ENCODE measurements at regions not wholly inside any gene's neighbourhood (a gene's known extent, or its start where the extent isn't known, plus 50 kb on each side); places are given as distances from the start of the nearest gene placed in this dataset.

- ChIA-PET CTCF (no interaction called here), POLR2A (ENCODE audit: unreplicated experiment) (no interaction called here)
- intact Hi-C loops (cut with micrococcal nuclease), result no loop called here
- H3K14ac ChIP-seq (replicated peaks; ENCODE audit: low read depth, low read length), result no peak overlapping the region
- no peak overlapping the region for H2AK5ac ChIP-seq (ENCODE audit: low read depth, low read length)
- H2AFZ ChIP-seq (replicated peaks; ENCODE audit: low read length, poor library complexity), result no peak overlapping the region
- no peak overlapping the region for H4K5ac ChIP-seq (ENCODE audit: low read depth, low read length)
- no peak overlapping the region for H3K4me3 ChIP-seq (ENCODE audit: insufficient read depth, low read depth, low read length)
- H3K56ac ChIP-seq (ENCODE audit: extremely low read depth, insufficient read depth, low read length), result no peak overlapping the region
- H4K20me1 ChIP-seq (ENCODE audit: insufficient read depth, low read length), result no peaks in the 10 kb centered on the region
- no peak overlapping the region for H2BK20ac ChIP-seq (ENCODE audit: low read depth, low read length)
- H4K91ac ChIP-seq (ENCODE audit: insufficient read depth, low read depth, low read length), result no peak overlapping the region
- no peaks in the 10 kb centered on the region for H3K36me3 ChIP-seq (ENCODE audit: control insufficient read depth, insufficient read depth, low read length)
- no CpG with 5 or more reads among the region's 1 CpG for WGBS, 2 experiments (ENCODE audit: extremely low coverage in 2 of 2, insufficient read length in 1 of 2)
- no peaks in the 10 kb centered on the region for H3K9me1 ChIP-seq (ENCODE audit: insufficient read depth, low read length)
- in situ Hi-C loops (cut with MboI; ENCODE audit: low sequenced_read_pairs), result no loop called here
- dilution Hi-C loops (cut with HindIII; ENCODE audit: low sequenced_read_pairs, unreplicated experiment), result no loop called here
- H2BK120ac ChIP-seq (ENCODE audit: low read depth, low read length), result no peak overlapping the region
- no peaks in the 10 kb centered on the region; the same call in 1 of the 2 replicates for H3K27me3 ChIP-seq (ENCODE audit: control insufficient read depth, insufficient read depth, low read length)
- no peak overlapping the region for H3K27ac ChIP-seq (ENCODE audit: insufficient read depth, low read length)
- H2AK9ac ChIP-seq (replicated peaks; ENCODE audit: low read depth, low read length, poor library complexity), result no peak overlapping the region
- H4K8ac ChIP-seq (ENCODE audit: low read depth in 2 of 2, low read length in 2 of 2), result no peak overlapping the region
- H3K4me1 ChIP-seq (ENCODE audit: control insufficient read depth, insufficient read depth, low read length), result no peaks in the 10 kb centered on the region
- TF ChIP-seq FOS (IDR thresholded peaks at IDR 0.05; ENCODE audit: low read depth, low read length) (no peak), SMC3 (IDR thresholded peaks at IDR 0.05; ENCODE audit: low read depth, low read length) (no peak), RAD21 (IDR thresholded peaks at IDR 0.05; ENCODE audit: low read length) (no peak), MAFK (IDR thresholded peaks at IDR 0.05; ENCODE audit: low read depth, low read length) (no peak), RCOR1 (IDR thresholded peaks at IDR 0.05; ENCODE audit: insufficient replicate concordance, low read length) (no peak), NFE2L2 (IDR thresholded peaks at IDR 0.05; ENCODE audit: low read depth, low read length) (no peak), RFX5 (IDR thresholded peaks at IDR 0.05; ENCODE audit: low read depth, low read length) (no peak)
- TF ChIP-seq, protein P1, sequence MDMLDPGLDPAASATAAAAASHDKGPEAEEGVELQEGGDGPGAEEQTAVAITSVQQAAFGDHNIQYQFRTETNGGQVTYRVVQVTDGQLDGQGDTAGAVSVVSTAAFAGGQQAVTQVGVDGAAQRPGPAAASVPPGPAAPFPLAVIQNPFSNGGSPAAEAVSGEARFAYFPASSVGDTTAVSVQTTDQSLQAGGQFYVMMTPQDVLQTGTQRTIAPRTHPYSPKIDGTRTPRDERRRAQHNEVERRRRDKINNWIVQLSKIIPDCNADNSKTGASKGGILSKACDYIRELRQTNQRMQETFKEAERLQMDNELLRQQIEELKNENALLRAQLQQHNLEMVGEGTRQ (IDR thresholded peaks at IDR 0.05; ENCODE audit: low read depth, low read length), result no peak
- TF ChIP-seq, protein P2, sequence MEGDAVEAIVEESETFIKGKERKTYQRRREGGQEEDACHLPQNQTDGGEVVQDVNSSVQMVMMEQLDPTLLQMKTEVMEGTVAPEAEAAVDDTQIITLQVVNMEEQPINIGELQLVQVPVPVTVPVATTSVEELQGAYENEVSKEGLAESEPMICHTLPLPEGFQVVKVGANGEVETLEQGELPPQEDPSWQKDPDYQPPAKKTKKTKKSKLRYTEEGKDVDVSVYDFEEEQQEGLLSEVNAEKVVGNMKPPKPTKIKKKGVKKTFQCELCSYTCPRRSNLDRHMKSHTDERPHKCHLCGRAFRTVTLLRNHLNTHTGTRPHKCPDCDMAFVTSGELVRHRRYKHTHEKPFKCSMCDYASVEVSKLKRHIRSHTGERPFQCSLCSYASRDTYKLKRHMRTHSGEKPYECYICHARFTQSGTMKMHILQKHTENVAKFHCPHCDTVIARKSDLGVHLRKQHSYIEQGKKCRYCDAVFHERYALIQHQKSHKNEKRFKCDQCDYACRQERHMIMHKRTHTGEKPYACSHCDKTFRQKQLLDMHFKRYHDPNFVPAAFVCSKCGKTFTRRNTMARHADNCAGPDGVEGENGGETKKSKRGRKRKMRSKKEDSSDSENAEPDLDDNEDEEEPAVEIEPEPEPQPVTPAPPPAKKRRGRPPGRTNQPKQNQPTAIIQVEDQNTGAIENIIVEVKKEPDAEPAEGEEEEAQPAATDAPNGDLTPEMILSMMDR (conservative IDR thresholded peaks at IDR 0.05; ENCODE audit: low read depth, low read length), result no peak
- TF ChIP-seq, protein P3, sequence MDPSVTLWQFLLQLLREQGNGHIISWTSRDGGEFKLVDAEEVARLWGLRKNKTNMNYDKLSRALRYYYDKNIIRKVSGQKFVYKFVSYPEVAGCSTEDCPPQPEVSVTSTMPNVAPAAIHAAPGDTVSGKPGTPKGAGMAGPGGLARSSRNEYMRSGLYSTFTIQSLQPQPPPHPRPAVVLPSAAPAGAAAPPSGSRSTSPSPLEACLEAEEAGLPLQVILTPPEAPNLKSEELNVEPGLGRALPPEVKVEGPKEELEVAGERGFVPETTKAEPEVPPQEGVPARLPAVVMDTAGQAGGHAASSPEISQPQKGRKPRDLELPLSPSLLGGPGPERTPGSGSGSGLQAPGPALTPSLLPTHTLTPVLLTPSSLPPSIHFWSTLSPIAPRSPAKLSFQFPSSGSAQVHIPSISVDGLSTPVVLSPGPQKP (IDR thresholded peaks at IDR 0.05; ENCODE audit: borderline replicate concordance, low read depth, low read length), result no peak
- no peak overlapping the region for H3K4me2 ChIP-seq (ENCODE audit: low read depth, low read length)
- BruUV-seq (replicated peaks), result no TSS peak
- no peak overlapping the region for H2BK15ac ChIP-seq (ENCODE audit: low read depth, low read length)
- no peak overlapping the region for H3K4ac ChIP-seq (ENCODE audit: low read depth, low read length)
- H2BK5ac ChIP-seq (ENCODE audit: low read depth, low read length, poor library complexity, severe bottlenecking), result no peak overlapping the region
- no peak for ATAC-seq (ENCODE audit: low read depth)
- no peak overlapping the region for H3K18ac ChIP-seq (ENCODE audit: low read depth, low read length)
- peaks cover 1% of the 10 kb centered on the region; the same call in 1 of the 2 replicates for H3K9me3 ChIP-seq (ENCODE audit: control insufficient read depth, insufficient read depth, low read length)
- no peaks in the 10 kb centered on the region for H3K79me1 ChIP-seq (ENCODE audit: low read depth in 1 of 2, low read length in 2 of 2)
- DNase-seq, result no peak
- H3K23ac ChIP-seq (ENCODE audit: low read depth, low read length), result no peak overlapping the region
- H3K9ac ChIP-seq (ENCODE audit: low read depth, low read length), result no peak overlapping the region
Measured at GRCh38 chr3:31440878-31441277, 91.8 kb upstream of the STT3B start.

Data from IMR-90 (cell line).